HCT116 (cell line): ENCODE measurements at regions not wholly inside any gene's neighbourhood (a gene's known extent, or its start where the extent isn't known, plus 50 kb on each side); places are given as distances from the start of the nearest gene placed in this dataset.
"Not testable (repeated sequence)": the region's sequence is repeated elsewhere in the genome, so short reads cannot be mapped to it uniquely, and the experiment has no call there.

Experiments
- ATAC-seq: fragments of 200-7000 bp; cut with Tn5 transposase; 2 replicates; pipeline ENCODE4 v1.9.1; 2020; ENCODE audit warnings: mild to moderate bottlenecking, moderate library complexity
- BruUV-seq: library from RNA; stranded (reverse); fragments of 400-500 nt; replicated peaks from 2 replicates; lab custom pipeline; 2021; lab: Mats Ljungman, UMichigan
- CTCF ChIA-PET: fragments of 300-600 bp; sonication (Branson Sonifier 250); formaldehyde crosslinking; loops from one replicate; lab custom pipeline; 2021; ENCODE audit warnings: antibody characterized with exemption; lab: Charles Lee
- POLR2A ChIA-PET: fragments of 300-600, 350-600 bp; sonication (Branson Sonifier 250); formaldehyde crosslinking; loops from one replicate; lab custom pipeline; 2021; ENCODE audit warnings: antibody characterized with exemption; lab: Charles Lee
- RAD21 ChIA-PET, 2 experiments: fragments of 300-600 bp; sonication (Branson Sonifier 250); formaldehyde crosslinking; loops; one replicate each; lab custom pipeline; 2023; ENCODE audit warnings: low total read pairs in 2 of 2; ENCODE audit not compliant: uncharacterized antibody in 2 of 2, unreplicated experiment in 2 of 2, low non-redundant PET in 1 of 2; lab: Charles Lee
- DNase-seq: peaks from one replicate; pipeline ENCODE4 v3.0.0-alpha.2; 2010; ENCODE audit warnings: low read depth, low spot score
- H2AFZ ChIP-seq: fragments of 200-600 bp; shearing (Covaris generic), sonication (generic); 2 replicates; pipeline ENCODE4 v1.6.1; 2017; ENCODE audit warnings: low read depth, mixed run types, mixed read lengths, antibody characterized with exemption, low read length; ENCODE audit not compliant: poor library complexity, severe bottlenecking
- H3K27ac ChIP-seq: 2 replicates; pipeline ENCODE4 v1.5.1; 2012; ENCODE audit warnings: low read depth, low read length
- H3K27me3 ChIP-seq: fragments of 200-600 bp; sonication (generic); 2 replicates; pipeline ENCODE4 v1.6.1; 2016; ENCODE audit warnings: mixed run types, low read length, mixed read lengths; ENCODE audit not compliant: insufficient read depth
- H3K36me3 ChIP-seq, 2 experiments: fragments of 200-500 bp in 1 of 2; fragments of 200-600 bp in 1 of 2; sonication (Bioruptor generic) in 1 of 2; sonication (generic) in 1 of 2; 2 replicates each; pipeline versions ENCODE4 v1.5.1 to v1.6.1; 2014 to 2016; ENCODE audit warnings: low read length in 2 of 2, inconsistent platforms in 1 of 2, mixed read lengths in 1 of 2, mixed run types in 1 of 2; ENCODE audit not compliant: insufficient read depth in 2 of 2, control insufficient read depth in 1 of 2
- H3K4me1 ChIP-seq, 2 experiments: fragments of 200-600 bp in 1 of 2; sonication (generic) in 1 of 2; 2 replicates each; pipeline versions ENCODE4 v1.5.1 to v1.6.1; 2012 to 2017; ENCODE audit warnings: low read length in 2 of 2, inconsistent platforms in 1 of 2, mild to moderate bottlenecking in 1 of 2, mixed read lengths in 1 of 2, mixed run types in 1 of 2, moderate library complexity in 1 of 2; ENCODE audit not compliant: insufficient read depth in 2 of 2, control insufficient read depth in 1 of 2
- H3K4me2 ChIP-seq: fragments of 200-600 bp; sonication (generic); 2 replicates; pipeline ENCODE4 v1.6.1; 2017; ENCODE audit warnings: mixed run types, low read length, mixed read lengths
- H3K4me3 ChIP-seq, 2 experiments: fragments of 200-600 bp in 1 of 2; sonication (generic) in 1 of 2; replicated peaks in 1 of 2; 2 replicates each; pipeline ENCODE4 v1.5.1; 2011 to 2016; ENCODE audit warnings: low read length in 2 of 2, control low read depth in 1 of 2, low read depth in 1 of 2, mild to moderate bottlenecking in 1 of 2, mixed read lengths in 1 of 2, mixed run types in 1 of 2
- H3K79me2 ChIP-seq: fragments of 200-600 bp; sonication (generic); 2 replicates; pipeline ENCODE4 v1.6.1; 2017; ENCODE audit warnings: mild to moderate bottlenecking, mixed run types, low read length, moderate library complexity, mixed read lengths; ENCODE audit not compliant: insufficient read depth
- H3K9ac ChIP-seq: fragments of 200-600 bp; sonication (generic); 2 replicates; pipeline ENCODE4 v1.6.1; 2016; ENCODE audit warnings: low read length, mixed read lengths
- H3K9me2 ChIP-seq: fragments of 200-600 bp; sonication (generic), shearing (Covaris generic); 2 replicates; pipeline ENCODE4 v1.6.1; 2017; ENCODE audit warnings: mixed run types, mild to moderate bottlenecking, moderate library complexity; ENCODE audit not compliant: insufficient read depth
- H3K9me3 ChIP-seq, 2 experiments: fragments of 200-500 bp in 1 of 2; fragments of 200-600 bp in 1 of 2; sonication (Bioruptor generic) in 1 of 2; sonication (generic) in 1 of 2; 2 replicates each; pipeline ENCODE4 v1.6.1; 2014 to 2017; ENCODE audit warnings: low read length in 2 of 2, mixed read lengths in 2 of 2, inconsistent platforms in 1 of 2, low read depth in 1 of 2, mild to moderate bottlenecking in 1 of 2, mixed run types in 1 of 2, moderate library complexity in 1 of 2; ENCODE audit not compliant: control insufficient read depth in 1 of 2, insufficient read depth in 1 of 2
- H4K20me1 ChIP-seq: fragments of 200-600 bp; sonication (generic), shearing (Covaris generic); 2 replicates; pipeline ENCODE4 v1.6.1; 2017; ENCODE audit warnings: mixed run types, mild to moderate bottlenecking, moderate library complexity; ENCODE audit not compliant: insufficient read depth
- CBX3 ChIP-seq: IDR thresholded peaks from 2 replicates; pipeline ENCODE4 v1.6.1; 2012; ENCODE audit warnings: low read depth
- ELF1 ChIP-seq: IDR thresholded peaks from 2 replicates; pipeline ENCODE4 v1.6.1; 2012; ENCODE audit warnings: low read depth, borderline replicate concordance
- EZH2 ChIP-seq: fragments of 200-600 bp; sonication (generic); IDR thresholded peaks from 2 replicates; pipeline ENCODE4 v1.6.1; 2017; ENCODE audit warnings: antibody characterized with exemption, mixed run types
- FOSL1 ChIP-seq: IDR thresholded peaks from 2 replicates; pipeline ENCODE4 v1.6.1; 2012; ENCODE audit warnings: low read depth
- POLR2A ChIP-seq: IDR thresholded peaks from 2 replicates; pipeline ENCODE4 v1.7.0; 2011; ENCODE audit warnings: borderline replicate concordance; ENCODE audit not compliant: insufficient read depth, insufficient read length; ENCODE audit errors: extremely low read depth
- POLR2AphosphoS5 ChIP-seq: IDR thresholded peaks from 2 replicates; pipeline ENCODE4 v1.6.1; 2011; ENCODE audit warnings: mild to moderate bottlenecking, low read depth, low read length, moderate library complexity
- SP1 ChIP-seq: IDR thresholded peaks from 2 replicates; pipeline ENCODE4 v1.6.1; 2012; ENCODE audit warnings: low read depth
- YY1 ChIP-seq: IDR thresholded peaks from 2 replicates; pipeline ENCODE4 v1.6.1; 2011; ENCODE audit warnings: low read length, low read depth, moderate library complexity, mild to moderate bottlenecking; ENCODE audit not compliant: insufficient replicate concordance; ENCODE audit errors: extremely low read depth
- ZFX ChIP-seq: fragments of 450-650 bp; IDR thresholded peaks from 2 replicates; pipeline ENCODE4 v1.6.1; 2017
- intact Hi-C: fragments of 100-400 bp; cut with micrococcal nuclease; formaldehyde crosslinking; loops from 2 replicates; pipeline ENCODE4 v1.10.0; 2022
- TF ChIP-seq, protein P1 (sequence below): IDR thresholded peaks from 2 replicates; pipeline ENCODE4 v1.6.1; 2012
- TF ChIP-seq, protein P2 (sequence below), 3 experiments: fragments of 200-600 bp in 1 of 3; sonication (generic) in 1 of 3; IDR thresholded peaks in 2 of 3; conservative IDR thresholded peaks in 1 of 3; 2 replicates each; pipeline ENCODE4 v1.5.1; 2012 to 2017; ENCODE audit warnings: low read depth in 2 of 3, low read length in 2 of 3, antibody characterized with exemption in 1 of 3, borderline replicate concordance in 1 of 3, control low read depth in 1 of 3, mild to moderate bottlenecking in 1 of 3, mixed read lengths in 1 of 3, mixed run types in 1 of 3, moderate library complexity in 1 of 3; ENCODE audit not compliant: insufficient read depth in 1 of 3
- TF ChIP-seq, protein P3 (sequence below): IDR thresholded peaks from 2 replicates; pipeline ENCODE4 v1.6.1; 2012

DNA sequence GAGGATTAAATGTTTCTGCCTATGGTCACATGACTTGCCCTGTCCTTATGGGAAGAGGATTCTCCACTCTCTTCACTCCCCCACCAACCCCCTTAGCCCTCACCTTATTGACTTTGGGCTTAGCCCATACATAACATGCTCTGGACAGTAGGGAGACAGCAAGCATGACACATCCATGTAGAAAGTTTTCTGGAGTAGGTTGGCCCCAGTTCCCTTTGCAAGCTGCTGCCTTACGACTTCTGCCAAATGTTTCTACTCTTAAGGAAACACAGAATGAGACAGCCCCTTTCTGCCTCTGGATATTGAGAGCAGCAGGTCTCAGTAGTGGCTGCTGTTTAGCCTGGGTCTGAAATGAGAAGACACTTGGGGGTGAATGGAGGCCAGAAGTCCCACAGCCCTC is 282.2 kb downstream of the MAP2K6 start:
- Histone ChIP-seq H3K36me3 (no peaks in the 10 kb centered on the region), H4K20me1 (no peaks in the 10 kb centered on the region), H3K4me1 (no peaks in the 10 kb centered on the region), H3K79me2 (no peaks in the 10 kb centered on the region), H3K4me2 (no peak overlapping the region), H3K27me3 (no peaks in the 10 kb centered on the region), H3K27ac (no peak overlapping the region), H3K9me3 (peaks cover 0 to 13% of the 10 kb centered on the region in 2 experiments; a peak in 2 of 4 replicates), H2AFZ (no peak overlapping the region), H3K4me3 (no peak overlapping the region), H3K9ac (no peak overlapping the region), H3K9me2 (no peaks in the 10 kb centered on the region)
- ChIA-PET POLR2A (no interaction called here), CTCF (no interaction called here), RAD21 (no interaction called here)
- intact Hi-C loops, result no loop called here
- BruUV-seq, result no TSS peak
- TF ChIP-seq YY1 (no peak), POLR2AphosphoS5 (no peak), EZH2 (no peak), FOSL1 (no peak), POLR2A (no peak), ELF1 (no peak), ZFX (no peak), SP1 (no peak), CBX3 (no peak)
- TF ChIP-seq, protein P1, sequence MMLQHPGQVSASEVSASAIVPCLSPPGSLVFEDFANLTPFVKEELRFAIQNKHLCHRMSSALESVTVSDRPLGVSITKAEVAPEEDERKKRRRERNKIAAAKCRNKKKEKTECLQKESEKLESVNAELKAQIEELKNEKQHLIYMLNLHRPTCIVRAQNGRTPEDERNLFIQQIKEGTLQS, result no peak
- TF ChIP-seq, protein P2, sequence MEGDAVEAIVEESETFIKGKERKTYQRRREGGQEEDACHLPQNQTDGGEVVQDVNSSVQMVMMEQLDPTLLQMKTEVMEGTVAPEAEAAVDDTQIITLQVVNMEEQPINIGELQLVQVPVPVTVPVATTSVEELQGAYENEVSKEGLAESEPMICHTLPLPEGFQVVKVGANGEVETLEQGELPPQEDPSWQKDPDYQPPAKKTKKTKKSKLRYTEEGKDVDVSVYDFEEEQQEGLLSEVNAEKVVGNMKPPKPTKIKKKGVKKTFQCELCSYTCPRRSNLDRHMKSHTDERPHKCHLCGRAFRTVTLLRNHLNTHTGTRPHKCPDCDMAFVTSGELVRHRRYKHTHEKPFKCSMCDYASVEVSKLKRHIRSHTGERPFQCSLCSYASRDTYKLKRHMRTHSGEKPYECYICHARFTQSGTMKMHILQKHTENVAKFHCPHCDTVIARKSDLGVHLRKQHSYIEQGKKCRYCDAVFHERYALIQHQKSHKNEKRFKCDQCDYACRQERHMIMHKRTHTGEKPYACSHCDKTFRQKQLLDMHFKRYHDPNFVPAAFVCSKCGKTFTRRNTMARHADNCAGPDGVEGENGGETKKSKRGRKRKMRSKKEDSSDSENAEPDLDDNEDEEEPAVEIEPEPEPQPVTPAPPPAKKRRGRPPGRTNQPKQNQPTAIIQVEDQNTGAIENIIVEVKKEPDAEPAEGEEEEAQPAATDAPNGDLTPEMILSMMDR (IDR thresholded peaks at IDR 0.05 in 2 of 3, conservative IDR thresholded peaks at IDR 0.05 in 1 of 3; ENCODE audit: borderline replicate concordance in 1 of 3, insufficient read depth in 1 of 3, low read depth in 2 of 3, low read length in 2 of 3), result no peak
- TF ChIP-seq, protein P3, sequence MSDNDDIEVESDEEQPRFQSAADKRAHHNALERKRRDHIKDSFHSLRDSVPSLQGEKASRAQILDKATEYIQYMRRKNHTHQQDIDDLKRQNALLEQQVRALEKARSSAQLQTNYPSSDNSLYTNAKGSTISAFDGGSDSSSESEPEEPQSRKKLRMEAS, result no peak
- no peak for DNase-seq
- ATAC-seq, result no peak

DNA sequence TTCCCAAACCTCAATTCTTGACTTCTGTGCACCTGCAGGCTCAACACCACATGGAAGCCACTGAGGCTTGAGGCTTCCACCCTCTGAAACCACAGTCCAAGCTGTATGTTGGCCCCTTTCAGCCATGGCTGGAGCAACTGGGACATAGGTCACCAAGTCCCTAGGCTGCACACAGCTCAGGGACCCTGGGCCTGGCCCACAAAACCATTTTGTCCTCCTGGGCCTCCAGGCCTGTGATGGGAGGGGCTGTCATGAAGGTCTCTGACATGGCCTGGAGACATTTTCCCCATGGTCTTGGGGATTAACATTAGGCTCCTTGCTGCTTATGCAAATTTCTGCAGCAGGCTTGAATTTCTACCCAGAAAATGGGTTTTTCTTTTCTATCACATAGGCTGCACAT is 283.9 kb downstream of the MAP2K6 start:
- POLR2A ChIA-PET, H3K36me3 ChIP-seq, H3K4me1 ChIP-seq, H3K4me2 ChIP-seq, BruUV-seq, H3K9ac ChIP-seq, H3K27me3 ChIP-seq, RAD21 ChIA-PET, DNase-seq, H3K4me3 ChIP-seq, H4K20me1 ChIP-seq, H3K9me2 ChIP-seq, H3K27ac ChIP-seq, ATAC-seq, H2AFZ ChIP-seq, CTCF ChIA-PET, H3K79me2 ChIP-seq, intact Hi-C loops: not testable (repeated sequence)
- peaks cover 0 to 13% of the 10 kb centered on the region in 2 experiments; a peak in 2 of 4 replicates for H3K9me3 ChIP-seq
